B cell (primary cell): ENCODE measurements at regions not wholly inside any gene's neighbourhood (a gene's known extent, or its start where the extent isn't known, plus 50 kb on each side); places are given as distances from the start of the nearest gene placed in this dataset.

Experiments used
- ATAC-seq: fragments of 200-7000 bp; cut with Tn5 transposase; one replicate; pipeline ENCODE4 v1.10.0; 2021; ENCODE audit warnings: low read depth, mild to moderate bottlenecking, moderate number of reproducible peaks, moderate library complexity
- CTCF ChIA-PET: fragments of 350-600 bp; sonication (Branson Sonifier 250); formaldehyde crosslinking; loops from one replicate; lab custom pipeline; 2021; ENCODE audit warnings: antibody characterized with exemption, inconsistent platforms; lab: Charles Lee
- POLR2A ChIA-PET: fragments of 350-600 bp; sonication (Branson Sonifier 250); formaldehyde crosslinking; loops from one replicate; lab custom pipeline; 2021; ENCODE audit warnings: antibody characterized with exemption; lab: Charles Lee
- DNase-seq: peaks from one replicate; pipeline ENCODE4 v3.0.0; 2013
- H2AFZ ChIP-seq: 2 replicates; pipeline ENCODE4 v1.6.1; 2012; ENCODE audit warnings: mild to moderate bottlenecking, low read depth, low read length; ENCODE audit not compliant: insufficient read depth, poor library complexity, severe bottlenecking
- H3K27ac ChIP-seq, 2 donors: 1 replicate in 1 of 2; 2 replicates in 1 of 2; pipeline ENCODE4 v1.5.1; 2012 to 2013; ENCODE audit warnings: low read length in 2 of 2, mild to moderate bottlenecking in 2 of 2, moderate library complexity in 1 of 2
- H3K27me3 ChIP-seq, 4 experiments: fragments of 200-600 bp in 1 of 4; sonication (generic) in 1 of 4; replicated peaks in 1 of 4; 1 replicate in 2 of 4; 2 replicates in 2 of 4; pipeline versions ENCODE4 v1.6.1 to v1.7.0; 2013 to 2016; ENCODE audit warnings: low read length in 3 of 4, mild to moderate bottlenecking in 2 of 4, mixed read lengths in 1 of 4, moderate library complexity in 1 of 4; ENCODE audit not compliant: insufficient read depth in 4 of 4, control insufficient read depth in 3 of 4; ENCODE audit errors: control extremely low read depth in 1 of 4
- H3K36me3 ChIP-seq, 2 experiments: replicated peaks in 1 of 2; 1 replicate in 1 of 2; 2 replicates in 1 of 2; pipeline versions ENCODE4 v1.6.1 to v1.7.1; 2013; ENCODE audit warnings: low read length in 1 of 2; ENCODE audit not compliant: insufficient read depth in 2 of 2, control insufficient read depth in 1 of 2; ENCODE audit errors: control extremely low read depth in 1 of 2, extremely low read depth in 1 of 2
- H3K4me1 ChIP-seq, 2 donors: fragments of 200-600 bp in 1 of 2; sonication (generic) in 1 of 2; 1 replicate in 1 of 2; 2 replicates in 1 of 2; pipeline versions ENCODE4 v1.5.1 to v1.6.1; 2013 to 2017; ENCODE audit warnings: low read length in 2 of 2; ENCODE audit not compliant: control insufficient read depth in 2 of 2, insufficient read depth in 2 of 2
- H3K4me2 ChIP-seq: replicated peaks from 2 replicates; pipeline ENCODE3; 2012; ENCODE audit warnings: mild to moderate bottlenecking, low read depth, low read length; ENCODE audit not compliant: poor library complexity, severe bottlenecking
- H3K4me3 ChIP-seq, 5 experiments: fragments of 200-600 bp in 1 of 5; sonication (generic) in 1 of 5; 1 replicate in 3 of 5; 2 replicates in 2 of 5; pipeline versions ENCODE4 v1.5.1 to v1.7.0; 2011 to 2016; ENCODE audit warnings: low read length in 4 of 5, mild to moderate bottlenecking in 4 of 5, low read depth in 2 of 5, control low read depth in 1 of 5, moderate library complexity in 1 of 5; ENCODE audit not compliant: insufficient read depth in 1 of 5; ENCODE audit errors: control extremely low read depth in 1 of 5, extremely low read depth in 1 of 5
- H3K79me2 ChIP-seq: fragments of 200-600 bp; sonication (generic); one replicate; pipeline ENCODE4 v1.6.0; 2016; ENCODE audit warnings: low read length; ENCODE audit not compliant: control insufficient read depth, insufficient read depth
- H3K9ac ChIP-seq: fragments of 200-600 bp; sonication (generic); 2 replicates; pipeline ENCODE4 v1.6.1; 2017; ENCODE audit warnings: mild to moderate bottlenecking, low read length, moderate library complexity
- H3K9me3 ChIP-seq, 3 donors: one replicate each; pipeline versions ENCODE4 v1.6.1 to v1.7.1; 2013; ENCODE audit warnings: low read length in 2 of 3; ENCODE audit not compliant: control insufficient read depth in 2 of 3, insufficient read depth in 1 of 3; ENCODE audit errors: control extremely low read depth in 1 of 3
- H4K20me1 ChIP-seq: 2 replicates; pipeline ENCODE4 v1.6.0; 2012; ENCODE audit warnings: mild to moderate bottlenecking, low read length; ENCODE audit not compliant: insufficient read depth, control insufficient read depth, poor library complexity, severe bottlenecking
- H3K27ac Mint-ChIP-seq: one replicate; pipeline ENCODE4 v1.8.0; 2021; ENCODE audit warnings: mixed read lengths
- H3K27me3 Mint-ChIP-seq: one replicate; pipeline ENCODE4 v1.8.0; 2021; ENCODE audit warnings: mixed read lengths
- H3K4me1 Mint-ChIP-seq: one replicate; pipeline ENCODE4 v1.8.0; 2021; ENCODE audit warnings: mixed read lengths
- H3K4me3 Mint-ChIP-seq: one replicate; pipeline ENCODE4 v1.8.0; 2021; ENCODE audit warnings: mixed read lengths
- H3K9me3 Mint-ChIP-seq: one replicate; pipeline ENCODE4 v1.8.0; 2022; ENCODE audit warnings: mixed read lengths; ENCODE audit not compliant: insufficient read depth
- CTCF ChIP-seq: fragments of 200-600 bp; IDR thresholded peaks from one replicate; pipeline ENCODE4 v1.8.0; 2022; ENCODE audit warnings: antibody characterized with exemption, mild to moderate bottlenecking
- EZH2 ChIP-seq: IDR thresholded peaks from 2 replicates; pipeline ENCODE4 v1.6.1; 2012; ENCODE audit warnings: borderline replicate concordance, low read depth, mild to moderate bottlenecking, moderate library complexity, low read length; ENCODE audit not compliant: insufficient read depth, poor library complexity, severe bottlenecking
- WGBS: methylation state at CpG from one replicate; pipeline ENCODE4 v1.1.5; 2013; ENCODE audit warnings: missing lambda C conversion rate; ENCODE audit not compliant: insufficient coverage; 5-methylcytosine and 5-hydroxymethylcytosine counted together
- intact Hi-C: fragments of 100-400 bp; cut with micrococcal nuclease; formaldehyde crosslinking; loops from one replicate; pipeline ENCODE4 v1.10.0; 2022

GRCh38 chrX:148316446-148316845, 184.0 kb upstream of the AFF2 start:
- Histone ChIP-seq H2AFZ (no peak overlapping the region), H3K9me3 (no peaks in the 10 kb centered on the region), H3K4me2 (no peak overlapping the region), H3K27me3 (no peaks in the 10 kb centered on the region), H3K9ac (no peak overlapping the region), H3K4me1 (no peaks in the 10 kb centered on the region), H3K36me3 (no peaks in the 10 kb centered on the region), H3K4me3 (no peak overlapping the region), H3K27ac (no peak overlapping the region), H3K79me2 (no peaks in the 10 kb centered on the region), H4K20me1 (no peaks in the 10 kb centered on the region)
- intact Hi-C loops = no loop called here
- ChIA-PET POLR2A (no interaction called here), CTCF (no interaction called here)
- Mint-ChIP-seq H3K4me1 (peaks cover 6% of the 10 kb centered on the region), H3K4me3 (no peak overlapping the region), H3K9me3 (no peaks in the 10 kb centered on the region), H3K27ac (no peak overlapping the region), H3K27me3 (no peaks in the 10 kb centered on the region)
- TF ChIP-seq EZH2 (no peak), CTCF (no peak)
- ATAC-seq (no peak), DNase-seq (no peak)
- no CpG with 5 or more reads among the region's 1 CpG for WGBS

- TF ChIP-seq EZH2 = no peak
- no peak for TF ChIP-seq CTCF
- POLR2A ChIA-PET = no interaction called here
- Mint-ChIP-seq H3K27me3 (no peaks in the 10 kb centered on the region), H3K4me1 (no peaks in the 10 kb centered on the region), H3K27ac (no peak overlapping the region), H3K9me3 (no peaks in the 10 kb centered on the region), H3K4me3 (no peak overlapping the region)
- no CpG with 5 or more reads among the region's 2 CpGs for WGBS
- DNase-seq = no peak
- H3K4me1 ChIP-seq = no peaks in the 10 kb centered on the region
- no peak overlapping the region for H3K9ac ChIP-seq
- no peak overlapping the region for H3K4me3 ChIP-seq
- no peaks in the 10 kb centered on the region for H3K79me2 ChIP-seq
- H3K4me2 ChIP-seq = no peak overlapping the region
- no peaks in the 10 kb centered on the region for H3K27me3 ChIP-seq
- CTCF ChIA-PET = no interaction called here
- H2AFZ ChIP-seq = no peak overlapping the region
- no peaks in the 10 kb centered on the region for H4K20me1 ChIP-seq
- H3K9me3 ChIP-seq = no peaks in the 10 kb centered on the region
- intact Hi-C loops = no loop called here
- ATAC-seq = no peak
- no peaks in the 10 kb centered on the region for H3K36me3 ChIP-seq
- H3K27ac ChIP-seq = no peak overlapping the region
These were observed 177.5 kb upstream of the AFF2 start for GRCh38 chrX:148322906-148323305.
